NB4 (cell line): ENCODE measurements at regions not wholly inside any gene's neighbourhood (a gene's known extent, or its start where the extent isn't known, plus 50 kb on each side); places are given as distances from the start of the nearest gene placed in this dataset.

Experiments
- DNase-seq: peaks from one replicate; pipeline ENCODE4 v3.0.0; 2010; ENCODE audit warnings: low read depth
- H3K4me3 ChIP-seq: one replicate; pipeline ENCODE4 v1.5.1; 2011; ENCODE audit warnings: mild to moderate bottlenecking, low read depth, low read length, moderate library complexity
- CTCF ChIP-seq: IDR thresholded peaks from one replicate; pipeline ENCODE4 v1.5.1; 2012; ENCODE audit warnings: low read depth, low read length
- MAX ChIP-seq: IDR thresholded peaks from 2 replicates; pipeline ENCODE4 v1.6.1; 2011; ENCODE audit warnings: low read depth, low read length
- MYC ChIP-seq: IDR thresholded peaks from 2 replicates; pipeline ENCODE4 v1.6.1; 2011; ENCODE audit warnings: low read depth, low read length
- POLR2A ChIP-seq: IDR thresholded peaks from 2 replicates; pipeline ENCODE4 v1.6.1; 2011; ENCODE audit warnings: mild to moderate bottlenecking; ENCODE audit not compliant: insufficient read length; ENCODE audit errors: extremely low read depth

GRCh38 chr11:23554002-23554401 lies 693.7 kb upstream of the CCDC179 start:
- DNase-seq, result no peak
- no peak overlapping the region for H3K4me3 ChIP-seq
- TF ChIP-seq POLR2A, result no peak
- TF ChIP-seq MAX, result no peak
- TF ChIP-seq MYC, result no peak
- TF ChIP-seq CTCF, result no peak

- DNase-seq, result no peak
- no peak for TF ChIP-seq MAX
- no peak for TF ChIP-seq CTCF
- TF ChIP-seq MYC, result no peak
- no peak for TF ChIP-seq POLR2A
Measured at GRCh38 chr11:23555085-23555484, 694.8 kb upstream of the CCDC179 start.

GRCh38 chr11:23556163-23556750 lies 696.0 kb upstream of the CCDC179 start:
- no peak for DNase-seq
- no peak for TF ChIP-seq MYC
- TF ChIP-seq MAX, result no peak
- TF ChIP-seq CTCF, result no peak
- no peak for TF ChIP-seq POLR2A
- H3K4me3 ChIP-seq, result no peak overlapping the region

More at GRCh38 chr11:23555085-23555484, 694.8 kb upstream of the CCDC179 start:
- H3K4me3 ChIP-seq, result no peak overlapping the region

GRCh38 chr11:23563591-23563990 lies 703.3 kb upstream of the CCDC179 start:
- DNase-seq, result no peak
- H3K4me3 ChIP-seq, result no peak overlapping the region
- no peak for TF ChIP-seq MYC
- no peak for TF ChIP-seq CTCF
- no peak for TF ChIP-seq POLR2A
- no peak for TF ChIP-seq MAX

- DNase-seq, result no peak
- no peak for TF ChIP-seq MYC
- TF ChIP-seq MAX, result no peak
- TF ChIP-seq POLR2A, result no peak
- no peak for TF ChIP-seq CTCF
- no peak overlapping the region for H3K4me3 ChIP-seq
Measured at GRCh38 chr11:23564370-23564769, 704.1 kb upstream of the CCDC179 start.

- TF ChIP-seq MAX (no peak), MYC (no peak), POLR2A (no peak), CTCF (no peak)
- DNase-seq, result no peak
- no peak overlapping the region for H3K4me3 ChIP-seq
Measured at GRCh38 chr11:23569134-23569533, 708.9 kb upstream of the CCDC179 start.
